ENCODE measurements at regions not wholly inside any gene's neighbourhood (a gene's known extent, or its start where the extent isn't known, plus 50 kb on each side); places are given as distances from the start of the nearest gene placed in this dataset.

DNA sequence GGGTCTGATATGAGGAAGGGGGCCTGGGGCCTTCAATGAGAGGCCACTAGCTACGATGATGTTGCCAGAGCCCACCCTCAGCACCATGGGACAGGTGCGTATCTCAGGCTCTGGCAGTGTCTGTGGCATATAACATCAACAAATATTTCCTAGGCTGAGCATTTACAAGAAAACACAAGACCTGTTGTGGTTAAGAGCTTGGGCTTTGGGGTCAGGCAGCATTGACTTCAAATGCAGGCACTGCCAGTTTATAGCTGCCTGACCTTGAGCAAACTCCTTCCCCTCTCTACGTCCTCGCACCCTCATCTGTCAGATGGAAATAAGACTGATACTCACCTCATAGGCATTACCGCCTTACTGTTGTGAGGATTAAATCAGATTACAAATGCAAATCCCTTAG lies 156.0 kb downstream of the KATNAL1 start:
- no peak for DNase-seq

- DNase-seq = no peak
These were observed 158.1 kb downstream of the KATNAL1 start for GRCh38 chr13:30149248-30149647.

DNA sequence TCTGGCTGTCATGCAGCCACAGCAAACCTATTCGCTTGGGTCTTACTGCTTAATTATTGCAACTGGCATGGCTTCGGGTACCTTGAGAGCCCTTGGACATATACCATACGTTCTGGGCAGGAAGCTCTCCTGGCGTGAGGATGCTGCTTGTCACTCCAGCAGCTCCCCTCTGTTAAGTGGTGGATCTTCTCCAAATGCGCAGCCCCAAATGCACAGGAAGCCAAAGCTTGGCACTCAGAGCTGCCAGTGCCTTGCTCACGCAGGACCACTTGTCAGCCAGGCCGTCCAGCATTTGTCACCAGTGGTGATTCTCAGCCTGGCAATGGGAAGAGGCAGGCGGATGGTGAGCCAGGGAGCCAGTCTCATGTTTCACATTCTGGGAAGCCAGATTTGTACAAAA lies 158.6 kb downstream of the KATNAL1 start:
- no peak for DNase-seq

DNA sequence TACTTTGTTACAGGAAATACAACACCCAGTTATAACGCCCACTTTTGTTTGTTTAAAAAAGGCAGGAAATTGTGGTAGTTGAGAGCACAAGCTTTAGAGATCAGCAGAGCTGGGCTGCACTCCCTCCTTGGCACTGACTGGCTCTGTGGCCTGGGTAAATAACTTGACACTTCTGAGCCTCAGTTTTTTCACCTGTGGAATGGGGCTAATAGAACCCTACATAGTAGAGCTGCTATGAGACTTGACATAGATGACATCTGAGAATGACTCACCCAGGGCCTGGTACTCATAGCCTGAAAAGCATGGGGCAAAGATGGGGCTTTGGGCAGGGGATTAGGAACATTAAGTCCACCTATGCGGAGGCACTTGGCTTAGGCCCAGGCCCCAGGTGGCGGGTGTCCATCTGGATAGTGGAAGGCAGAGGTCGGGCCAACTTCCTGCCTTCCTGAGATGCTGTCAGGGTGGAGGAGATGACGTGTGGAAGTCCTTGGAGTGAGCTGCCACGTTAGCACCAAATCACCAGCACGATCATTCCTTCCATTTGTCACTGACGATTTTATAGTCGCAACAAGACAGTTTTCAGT lies 159.1 kb downstream of the KATNAL1 start:
- DNase-seq = no peak

DNA sequence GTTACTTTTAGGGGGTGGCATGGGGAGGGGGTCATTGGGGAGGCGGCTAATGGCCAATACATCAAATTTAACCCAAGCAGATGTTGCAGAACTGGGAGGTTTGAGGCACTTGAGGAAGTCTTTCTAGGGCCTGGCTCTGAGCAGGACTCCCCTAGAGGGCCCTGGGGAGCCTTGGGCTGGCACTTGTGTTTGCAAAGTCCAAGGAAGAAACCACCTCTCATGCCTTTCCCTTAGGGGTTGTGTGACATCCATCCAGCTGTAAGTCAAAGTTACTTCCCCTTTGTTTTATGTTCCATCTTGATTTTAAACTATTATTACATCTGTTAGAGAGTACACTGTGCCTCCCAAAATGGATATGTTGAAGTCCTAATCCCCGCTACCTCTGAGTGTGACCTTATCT lies 159.9 kb downstream of the KATNAL1 start:
- DNase-seq = no peak

DNA sequence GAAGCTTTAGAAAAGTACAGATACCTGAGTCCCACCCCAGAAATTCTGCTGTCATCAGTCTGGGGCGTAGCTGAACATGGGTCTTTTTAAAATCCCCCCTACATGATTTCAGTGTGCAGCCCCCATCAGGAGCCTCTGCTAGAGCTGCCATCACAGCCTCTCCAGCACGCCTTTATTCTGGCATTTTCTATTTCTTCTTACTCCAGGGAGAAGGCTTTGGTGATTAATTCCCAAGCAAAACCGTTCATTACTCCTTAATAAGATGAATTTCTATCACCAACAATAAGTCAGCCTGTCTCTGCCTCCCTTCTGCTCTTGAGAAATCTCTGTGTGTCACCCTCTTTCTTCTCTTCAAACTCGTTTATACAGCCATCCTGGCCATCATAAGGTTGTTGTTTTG lies 160.3 kb downstream of the KATNAL1 start:
- no peak for DNase-seq

DNA sequence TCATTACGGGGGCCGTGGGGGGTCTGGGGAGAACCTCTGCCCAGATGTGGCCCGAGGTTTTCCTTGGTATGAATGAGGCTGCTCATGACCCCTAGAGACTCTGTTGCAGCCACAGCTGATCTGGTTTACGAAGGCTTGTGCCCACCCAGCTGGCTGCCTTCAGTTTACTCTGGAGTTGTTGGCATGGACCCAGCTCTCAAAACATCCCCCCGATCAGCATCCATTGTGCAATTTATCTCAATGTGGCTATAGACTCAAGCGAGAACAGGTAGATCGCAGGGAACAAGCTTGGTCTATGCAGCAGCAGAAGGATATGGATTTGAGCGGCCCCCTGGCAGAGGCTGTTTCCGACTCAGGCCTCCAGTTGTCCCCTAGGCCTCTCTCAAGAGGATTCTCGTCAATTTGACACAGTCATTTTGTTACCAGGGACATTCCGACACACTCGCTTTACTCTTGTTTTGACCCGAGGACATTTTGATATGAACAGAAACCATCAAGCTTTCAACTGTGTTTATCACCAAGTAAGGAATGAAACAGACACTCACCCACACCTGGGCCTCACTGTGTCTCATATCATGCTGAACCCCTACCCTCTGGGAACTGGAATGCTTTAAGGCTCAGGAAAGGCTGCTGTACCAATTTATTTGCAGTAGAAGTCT lies 161.5 kb downstream of the KATNAL1 start:
- no peak for DNase-seq

DNA sequence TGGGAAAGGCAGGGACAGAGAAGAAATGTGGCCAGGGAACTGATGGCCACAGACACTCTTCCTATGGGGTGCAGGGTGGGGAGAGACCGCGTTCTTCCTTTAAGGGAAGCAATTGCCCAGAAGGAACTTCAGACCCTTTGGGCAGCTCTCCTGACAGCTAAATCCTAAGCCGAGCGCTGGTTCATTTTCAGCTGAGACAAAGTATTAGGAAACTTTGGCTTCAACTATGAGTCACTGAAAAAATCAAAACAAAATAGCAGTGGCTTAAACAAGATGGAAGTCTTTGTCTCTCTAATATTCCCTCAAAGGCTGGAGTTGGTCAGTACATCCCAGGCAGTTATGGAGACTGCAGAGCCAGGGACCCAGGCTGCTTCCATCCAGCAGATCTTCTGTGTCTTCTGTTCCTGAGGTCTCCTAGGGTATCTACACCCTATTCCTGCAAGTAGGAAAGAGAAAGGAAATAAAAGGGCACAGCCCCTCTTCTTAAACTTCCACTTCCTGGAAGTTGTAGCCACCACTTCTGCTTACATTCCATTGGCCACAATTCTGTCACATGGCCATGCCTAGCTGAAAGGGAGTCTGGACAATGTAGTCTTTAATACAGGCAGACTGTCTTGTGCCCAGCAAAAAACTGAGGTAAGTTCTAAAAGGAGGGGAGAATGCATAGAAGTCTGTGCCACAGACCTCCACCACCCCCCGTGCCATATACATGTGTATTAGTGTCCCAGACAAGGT lies 163.5 kb downstream of the KATNAL1 start:
- no peak for DNase-seq

- peak; percentile 92 for DNase-seq
These were observed 164.7 kb downstream of the KATNAL1 start for GRCh38 chr13:30142486-30143211.

DNA sequence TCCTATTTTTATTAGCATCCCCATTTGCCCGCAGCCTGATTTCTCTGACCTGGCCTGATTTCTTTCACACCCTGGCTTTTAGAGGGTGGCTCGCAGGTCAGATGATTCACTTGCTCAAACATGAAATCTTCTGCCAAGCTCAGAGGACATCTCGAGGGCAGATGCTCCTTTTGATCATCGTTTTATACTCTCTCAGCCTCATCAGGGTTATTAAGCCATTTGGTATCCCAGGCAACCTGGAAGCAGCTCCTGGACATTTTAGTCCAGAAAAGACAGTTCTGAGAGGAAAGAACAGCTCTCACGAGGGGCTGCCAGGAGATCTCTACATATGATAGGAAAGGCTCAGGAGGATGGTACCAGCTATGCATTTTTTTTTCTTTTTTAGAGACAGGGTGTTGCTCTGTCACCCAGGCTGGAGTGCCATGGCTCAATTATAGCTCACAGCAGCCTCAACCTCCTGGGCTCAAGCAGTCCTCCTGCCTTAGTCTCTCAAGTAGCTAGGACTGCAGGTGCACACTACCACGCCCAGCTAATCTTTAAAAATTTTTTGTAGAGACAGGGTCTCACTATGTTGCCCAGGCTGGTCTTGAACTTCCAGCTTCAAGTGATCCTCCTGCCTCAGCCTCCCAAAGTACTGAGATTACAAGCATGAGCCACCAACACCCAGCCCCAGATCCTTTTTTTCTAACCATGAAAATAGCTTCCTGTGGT lies 165.4 kb downstream of the KATNAL1 start:
- no peak for DNase-seq

GRCh38 chr13:30140973-30141372 lies 166.4 kb downstream of the KATNAL1 start:
- DNase-seq = no peak

GRCh38 chr13:30138511-30138910 lies 168.8 kb downstream of the KATNAL1 start:
- no peak for DNase-seq

DNA sequence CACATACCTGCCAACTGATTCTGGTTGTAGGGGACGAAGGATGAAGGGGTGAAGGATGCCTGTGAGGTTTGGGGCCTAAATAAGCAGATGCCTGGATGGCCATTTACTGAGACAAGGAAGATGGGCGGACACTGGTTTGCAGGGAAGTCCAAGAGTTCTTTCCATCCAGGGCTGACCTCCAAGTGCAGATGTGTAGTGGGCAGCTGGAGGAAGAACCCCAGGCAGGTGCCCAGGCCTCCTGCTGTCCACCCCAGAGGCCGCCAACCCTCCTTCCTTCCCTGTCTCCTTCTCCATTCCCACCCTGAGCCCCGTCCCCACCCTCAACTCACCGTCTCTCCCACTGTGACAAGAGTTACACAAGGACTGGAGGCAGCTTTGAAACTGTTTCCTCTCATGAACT lies 171.5 kb downstream of the KATNAL1 start:
- DNase-seq = no peak

GRCh38 chr13:30135351-30135750 lies 172.0 kb downstream of the KATNAL1 start:
- DNase-seq = no peak

- DNase-seq = no peak
These were observed 172.8 kb downstream of the KATNAL1 start for GRCh38 chr13:30134578-30134977.

GRCh38 chr13:30133996-30134395 lies 173.4 kb downstream of the KATNAL1 start:
- no peak for DNase-seq

- DNase-seq = no peak
These were observed 173.8 kb downstream of the KATNAL1 start for GRCh38 chr13:30133554-30133912.

GRCh38 chr13:30132623-30133553 lies 174.5 kb downstream of the KATNAL1 start:
- peak; percentile 83 for DNase-seq

- DNase-seq = no peak
These were observed 177.9 kb downstream of the KATNAL1 start for GRCh38 chr13:30129411-30129810.

DNA sequence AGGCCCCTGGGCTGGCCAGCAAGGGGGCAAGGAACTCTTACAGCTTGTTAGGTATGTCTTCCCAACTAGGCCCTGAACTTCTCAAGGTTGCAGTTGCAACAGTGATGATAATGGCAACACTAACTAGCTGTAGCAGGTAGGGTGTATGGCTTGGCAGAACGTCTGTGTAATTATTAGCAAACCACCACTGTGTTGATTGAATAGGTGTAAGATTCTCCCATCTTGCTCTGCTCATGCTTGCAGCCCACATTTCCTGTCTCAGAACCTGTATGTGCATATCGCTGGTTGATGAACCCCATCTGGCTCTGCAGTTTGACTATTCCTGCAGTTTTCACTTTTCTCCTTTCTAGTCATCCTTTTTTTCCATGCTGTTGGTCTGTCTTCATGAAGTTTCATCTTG lies 178.8 kb downstream of the KATNAL1 start:
- no peak for DNase-seq

- DNase-seq = no peak
These were observed 179.3 kb downstream of the KATNAL1 start for GRCh38 chr13:30128095-30128494.

- no peak for DNase-seq
These were observed 180.4 kb downstream of the KATNAL1 start for GRCh38 chr13:30126903-30127428.
